GM23248 (cell line): ENCODE measurements at regions not wholly inside any gene's neighbourhood (a gene's known extent, or its start where the extent isn't known, plus 50 kb on each side); places are given as distances from the start of the nearest gene placed in this dataset.
"Not testable (repeated sequence)": the region's sequence is repeated elsewhere in the genome, so short reads cannot be mapped to it uniquely, and the experiment has no call there.

ENCODE experiments used
- DNase-seq: peaks from one replicate; pipeline ENCODE4 v3.0.0-alpha.2; 2015
- H2AFZ ChIP-seq: fragments of 200-600 bp; sonication (generic); 2 replicates; pipeline ENCODE4 v1.6.1; 2016; ENCODE audit warnings: antibody characterized with exemption
- H3F3A ChIP-seq: fragments of 200-600 bp; sonication (generic); 2 replicates; pipeline ENCODE4 v1.6.1; 2016; ENCODE audit warnings: mild to moderate bottlenecking, antibody characterized with exemption, mixed run types; ENCODE audit not compliant: insufficient read depth
- H3K27ac ChIP-seq: fragments of 200-600 bp; sonication (generic); 2 replicates; pipeline ENCODE4 v1.5.1; 2016; ENCODE audit warnings: mild to moderate bottlenecking
- H3K27me3 ChIP-seq: fragments of 200-600 bp; sonication (generic); replicated peaks from 2 replicates; pipeline ENCODE4 v1.6.1; 2016; ENCODE audit warnings: mild to moderate bottlenecking; ENCODE audit not compliant: insufficient read depth
- H3K36me3 ChIP-seq: fragments of 200-600 bp; sonication (generic); 2 replicates; pipeline ENCODE4 v1.6.1; 2016; ENCODE audit warnings: low read depth, mild to moderate bottlenecking
- H3K4me1 ChIP-seq: fragments of 200-600 bp; sonication (generic); 2 replicates; pipeline ENCODE4 v1.6.1; 2016; ENCODE audit warnings: mild to moderate bottlenecking; ENCODE audit not compliant: insufficient read depth
- H3K4me2 ChIP-seq: fragments of 200-600 bp; sonication (generic); one replicate; pipeline ENCODE4 v1.6.1; 2016; ENCODE audit warnings: mild to moderate bottlenecking; ENCODE audit not compliant: unreplicated experiment
- H3K4me3 ChIP-seq: fragments of 200-600 bp; sonication (generic); 2 replicates; pipeline ENCODE4 v1.5.1; 2016; ENCODE audit warnings: mild to moderate bottlenecking
- H3K79me2 ChIP-seq: fragments of 200-600 bp; sonication (generic); 2 replicates; pipeline ENCODE4 v1.6.1; 2016; ENCODE audit warnings: mild to moderate bottlenecking; ENCODE audit not compliant: insufficient read depth
- H3K9ac ChIP-seq: fragments of 200-600 bp; sonication (generic); 2 replicates; pipeline ENCODE4 v1.6.1; 2016; ENCODE audit warnings: mild to moderate bottlenecking
- H3K9me2 ChIP-seq: fragments of 200-600 bp; sonication (generic); 2 replicates; pipeline ENCODE4 v1.6.1; 2016; ENCODE audit warnings: mixed run types, mild to moderate bottlenecking, moderate library complexity; ENCODE audit not compliant: insufficient read depth
- H3K9me3 ChIP-seq: fragments of 200-600 bp; sonication (generic); one replicate; pipeline ENCODE4 v1.6.1; 2017; ENCODE audit warnings: low read depth
- H4K20me1 ChIP-seq: fragments of 200-600 bp; sonication (generic); 2 replicates; pipeline ENCODE4 v1.6.0; 2016; ENCODE audit not compliant: insufficient read depth
- EZH2 ChIP-seq: fragments of 200-600 bp; sonication (generic); IDR thresholded peaks from 2 replicates; pipeline ENCODE4 v1.6.1; 2018; ENCODE audit warnings: antibody characterized with exemption, mild to moderate bottlenecking; ENCODE audit not compliant: insufficient read depth, poor library complexity, severe bottlenecking
- EZH2phosphoT487 ChIP-seq: fragments of 200-600 bp; sonication (generic); IDR thresholded peaks from 2 replicates; pipeline ENCODE4 v1.6.1; 2018; ENCODE audit warnings: antibody characterized with exemption, moderate library complexity, mild to moderate bottlenecking, low read depth; ENCODE audit not compliant: insufficient read depth
- WGBS, 2 experiments: methylation state at CpG; one replicate each; pipeline ENCODE4 v1.1.6; 2015 to 2017; ENCODE audit warnings: low lambda C conversion rate in 2 of 2, low coverage in 1 of 2; ENCODE audit errors: missing lambda C conversion rate in 2 of 2; 5-methylcytosine and 5-hydroxymethylcytosine counted together
- in situ Hi-C: fragments of 300-500 bp; cut with MboI; formaldehyde crosslinking; loops from 2 replicates; pipeline ENCODE4 v1.15.0; 2020

- H4K20me1 ChIP-seq: no peaks in the 10 kb centered on the region
- H3K36me3 ChIP-seq: no peaks in the 10 kb centered on the region
- in situ Hi-C loops: no loop called here
- no peaks in the 10 kb centered on the region for H3K79me2 ChIP-seq
- no peak overlapping the region for H3K9ac ChIP-seq
- H3K4me3 ChIP-seq: no peak overlapping the region
- H3K27me3 ChIP-seq: no peaks in the 10 kb centered on the region
- no peaks in the 10 kb centered on the region for H3K9me2 ChIP-seq
- 5 to 10% methylated on average over 2 of the region's 2 CpGs for WGBS, 2 experiments
- no peak overlapping the region for H3K4me2 ChIP-seq
- no peaks in the 10 kb centered on the region for H3K9me3 ChIP-seq
- no peak for DNase-seq
- no peaks in the 10 kb centered on the region for H3K4me1 ChIP-seq
- H3K27ac ChIP-seq: no peak overlapping the region
- TF ChIP-seq EZH2 (no peak), EZH2phosphoT487 (no peak)
- H2AFZ ChIP-seq: no peak overlapping the region
- H3F3A ChIP-seq: no peaks in the 10 kb centered on the region
Measured at GRCh38 chr13:91053318-91054065, 294.0 kb upstream of the MIR17HG start.

GRCh38 chr13:91054902-91055301 lies 292.6 kb upstream of the MIR17HG start:
- Histone ChIP-seq H3K4me1 (no peaks in the 10 kb centered on the region), H3K27ac (no peak overlapping the region), H3K4me3 (no peak overlapping the region), H3K27me3 (no peaks in the 10 kb centered on the region), H3K4me2 (no peak overlapping the region), H4K20me1 (no peaks in the 10 kb centered on the region), H3K9me2 (no peaks in the 10 kb centered on the region), H3F3A (no peaks in the 10 kb centered on the region), H3K9ac (no peak overlapping the region), H2AFZ (no peak overlapping the region), H3K36me3 (no peaks in the 10 kb centered on the region), H3K9me3 (no peaks in the 10 kb centered on the region), H3K79me2 (no peaks in the 10 kb centered on the region)
- in situ Hi-C loops: no loop called here
- WGBS, 2 experiments: 0% methylated on average over 1 of the region's 1 CpG
- no peak for DNase-seq
- TF ChIP-seq EZH2: no peak

- Histone ChIP-seq H3K27me3 (no peaks in the 10 kb centered on the region), H3K9me2 (no peaks in the 10 kb centered on the region), H2AFZ (no peak overlapping the region), H4K20me1 (no peaks in the 10 kb centered on the region), H3K9ac (no peak overlapping the region), H3K4me3 (no peak overlapping the region), H3K9me3 (no peaks in the 10 kb centered on the region), H3K4me1 (no peaks in the 10 kb centered on the region), H3K4me2 (no peak overlapping the region), H3K27ac (no peak overlapping the region), H3K36me3 (no peaks in the 10 kb centered on the region), H3F3A (no peaks in the 10 kb centered on the region), H3K79me2 (no peaks in the 10 kb centered on the region)
- TF ChIP-seq EZH2phosphoT487 (no peak), EZH2 (no peak)
- in situ Hi-C loops: no loop called here
- DNase-seq: no peak
- WGBS, 2 experiments: 17 to 22% methylated on average over 2 of the region's 2 CpGs
Measured at GRCh38 chr13:91056746-91057145, 290.7 kb upstream of the MIR17HG start.

- DNase-seq, H3K4me3 ChIP-seq, H3K9ac ChIP-seq, H3K4me1 ChIP-seq, H3K27ac ChIP-seq, in situ Hi-C loops, H4K20me1 ChIP-seq, H3K36me3 ChIP-seq, H3K79me2 ChIP-seq, H3K27me3 ChIP-seq, H3K9me2 ChIP-seq, H3K9me3 ChIP-seq, H2AFZ ChIP-seq, H3K4me2 ChIP-seq, H3F3A ChIP-seq: not testable (repeated sequence)
- WGBS, 2 experiments: 14 to 16% methylated on average over 2 of the region's 2 CpGs
Measured at GRCh38 chr13:91057507-91057906, 290.0 kb upstream of the MIR17HG start.

GRCh38 chr13:91058066-91058465 lies 289.4 kb upstream of the MIR17HG start:
- TF ChIP-seq EZH2phosphoT487 (no peak), EZH2 (no peak)
- Histone ChIP-seq H3K9me3 (no peaks in the 10 kb centered on the region), H4K20me1 (no peaks in the 10 kb centered on the region), H2AFZ (no peak overlapping the region), H3K4me2 (no peak overlapping the region), H3K27ac (no peak overlapping the region), H3K4me1 (no peaks in the 10 kb centered on the region), H3K9me2 (no peaks in the 10 kb centered on the region), H3K36me3 (no peaks in the 10 kb centered on the region), H3K27me3 (no peaks in the 10 kb centered on the region), H3K79me2 (no peaks in the 10 kb centered on the region), H3K4me3 (no peak overlapping the region), H3K9ac (no peak overlapping the region), H3F3A (no peaks in the 10 kb centered on the region)
- no peak for DNase-seq
- 31 to 33% methylated on average over 2 of the region's 2 CpGs for WGBS, 2 experiments
- in situ Hi-C loops: no loop called here
